SIG-M5 treated with dmso at 0.1 percent for 504 hours (cell line): ENCODE measurements at regions not wholly inside any gene's neighbourhood (a gene's known extent, or its start where the extent isn't known, plus 50 kb on each side); places are given as distances from the start of the nearest gene placed in this dataset.

Experiments used
- DNase-seq: peaks from one replicate; lab custom pipeline; 2025; ENCODE audit not compliant: unreplicated experiment; lab: John Stamatoyannopoulos, UW

DNA sequence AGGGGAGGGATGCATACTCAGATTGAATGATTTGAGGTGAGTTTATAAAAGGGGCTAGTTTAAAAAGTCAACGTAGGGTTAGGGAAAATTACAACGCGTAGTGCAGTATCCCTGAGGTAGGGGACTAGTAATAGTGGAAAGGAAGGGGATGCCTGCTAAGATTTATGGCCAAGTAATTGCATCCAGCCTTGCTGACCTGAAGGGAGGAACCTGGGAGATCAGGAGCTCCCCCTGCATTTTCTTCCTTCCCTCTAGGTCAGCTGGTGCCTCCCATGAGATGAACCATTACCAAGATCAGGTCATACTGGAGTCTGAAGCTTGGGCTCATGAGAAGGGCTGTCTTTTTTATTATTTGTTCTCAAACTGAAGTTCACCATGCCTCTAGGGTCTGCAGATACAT, 606.6 kb downstream of the TMEM114 start:
- no peak for DNase-seq

DNA sequence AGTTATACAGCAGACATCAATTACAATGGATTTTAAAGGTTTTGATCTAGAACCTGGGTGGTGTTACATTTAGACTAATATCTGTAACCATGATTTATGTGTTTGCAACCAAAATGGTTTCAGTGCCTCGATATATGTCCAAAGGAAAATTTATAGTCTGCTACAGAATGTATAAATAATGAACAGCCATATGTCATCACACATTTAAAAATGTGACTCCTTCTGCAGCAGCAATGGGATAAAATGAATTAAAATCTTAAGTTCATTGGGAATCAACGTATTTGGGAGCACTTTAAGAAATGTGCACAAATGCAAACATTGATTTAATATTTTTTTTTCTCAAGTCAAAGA, 610.2 kb downstream of the TMEM114 start:
- no peak for DNase-seq

DNA sequence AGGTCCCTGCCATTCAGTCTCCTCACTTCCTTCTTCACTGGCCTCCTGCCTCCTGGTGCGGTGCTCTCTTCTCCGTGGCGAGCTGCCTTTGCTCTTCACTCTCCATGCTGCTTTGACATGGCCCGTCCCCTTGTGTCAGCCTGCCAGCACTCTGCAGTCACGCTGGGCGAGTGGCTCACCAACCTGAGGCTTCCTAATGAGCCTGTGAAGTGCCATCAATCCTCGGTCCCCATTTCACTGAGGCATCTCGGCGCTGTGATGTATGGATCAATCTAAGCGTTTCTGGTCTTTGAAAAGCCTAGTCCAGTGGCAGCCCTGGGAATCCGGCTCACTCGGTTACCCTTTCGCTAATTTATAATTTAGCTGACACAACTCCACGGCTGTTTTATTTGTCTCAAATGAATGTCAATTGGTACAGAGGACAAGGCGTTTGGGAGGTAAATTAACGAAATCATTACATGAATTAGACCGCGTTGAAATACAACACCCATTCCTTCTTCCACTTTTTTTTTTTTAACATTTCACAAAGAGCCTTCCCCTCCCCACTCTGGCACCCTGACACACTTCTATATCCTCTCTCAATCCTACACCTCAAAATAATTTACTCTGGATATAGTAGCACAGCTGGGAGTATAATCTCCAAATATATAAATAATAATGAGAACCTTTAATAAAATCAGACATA, 610.7 kb downstream of the TMEM114 start:
- DNase-seq: no peak

DNA sequence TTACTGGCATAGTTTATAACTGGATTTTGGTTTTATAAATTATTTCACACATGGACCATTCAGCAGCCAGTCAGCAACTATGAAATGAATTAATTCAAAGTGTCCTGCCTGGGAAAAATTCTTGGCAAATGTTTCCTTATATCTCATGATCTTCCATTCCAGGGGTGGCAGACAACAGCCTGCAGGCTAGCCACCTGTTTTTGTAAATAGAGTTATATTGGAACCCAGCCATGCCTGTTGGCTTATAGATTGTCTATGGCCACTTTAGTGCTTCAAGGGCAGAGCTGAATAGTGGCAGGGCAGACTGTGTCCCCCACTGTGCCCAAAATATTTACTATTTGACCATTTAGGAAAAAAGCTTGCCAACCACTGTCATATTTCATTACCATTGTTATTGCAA, 613.7 kb downstream of the TMEM114 start:
- DNase-seq: no peak

DNA sequence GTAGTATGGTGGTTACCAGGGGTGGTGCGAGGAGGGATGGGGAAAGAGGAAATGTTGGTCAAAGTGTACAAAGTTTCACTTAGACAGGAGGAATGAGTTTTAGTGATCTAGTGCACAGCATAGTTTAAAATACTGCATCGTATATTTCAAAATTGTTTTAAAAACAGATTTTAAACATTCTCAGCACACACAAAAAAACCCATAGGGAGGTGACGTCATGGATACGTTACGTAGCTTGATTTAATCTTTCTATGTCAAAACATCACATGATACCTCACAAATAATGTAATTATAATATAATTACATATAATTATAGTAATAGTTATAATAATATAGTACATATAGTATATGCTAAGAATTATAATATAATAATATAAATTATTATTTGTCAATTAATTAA, 614.2 kb downstream of the TMEM114 start:
- DNase-seq: no peak

DNA sequence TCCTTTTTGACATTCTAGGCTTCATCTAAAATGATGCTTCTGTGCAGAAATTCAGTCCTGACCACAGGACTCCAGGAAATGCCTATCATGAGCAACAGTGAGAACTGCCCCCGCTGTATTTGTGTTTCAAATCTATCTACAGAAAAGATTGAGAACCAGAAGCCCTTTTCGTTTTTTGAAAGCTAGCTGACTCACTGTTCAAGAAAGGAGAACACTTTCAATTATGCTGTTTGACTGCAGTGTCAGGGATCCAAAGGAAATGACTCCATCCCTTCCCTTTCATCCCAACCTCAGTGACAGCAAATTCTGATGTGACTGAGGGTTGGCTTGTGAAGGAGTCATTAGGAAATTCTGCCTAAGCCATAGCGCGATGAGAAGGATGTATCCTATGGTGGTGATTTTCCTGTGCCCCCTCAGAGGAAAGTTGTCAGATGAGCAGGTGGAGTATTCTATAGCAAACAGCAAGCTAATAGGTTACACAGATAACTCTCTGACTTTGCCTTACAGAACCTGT, 622.3 kb downstream of the TMEM114 start:
- no peak for DNase-seq

DNA sequence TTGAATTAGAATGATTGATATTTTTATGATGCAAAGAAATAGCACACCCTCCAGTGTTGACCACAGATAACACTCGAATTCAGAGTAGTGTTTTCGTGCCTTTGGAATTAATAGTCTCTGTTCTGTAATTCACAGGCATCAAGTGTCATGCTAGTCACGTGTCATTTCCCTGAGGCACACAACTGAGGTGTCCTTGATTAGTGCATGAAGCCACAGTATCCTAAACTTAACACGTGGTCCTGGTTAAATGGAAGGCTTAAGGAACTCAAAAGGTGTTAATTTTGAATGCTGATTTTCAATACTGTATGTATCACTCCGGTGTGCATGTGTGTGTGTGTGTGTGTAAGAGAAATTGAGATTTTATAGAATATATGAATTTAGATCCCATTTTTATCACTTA, 625.6 kb downstream of the TMEM114 start:
- DNase-seq: no peak

DNA sequence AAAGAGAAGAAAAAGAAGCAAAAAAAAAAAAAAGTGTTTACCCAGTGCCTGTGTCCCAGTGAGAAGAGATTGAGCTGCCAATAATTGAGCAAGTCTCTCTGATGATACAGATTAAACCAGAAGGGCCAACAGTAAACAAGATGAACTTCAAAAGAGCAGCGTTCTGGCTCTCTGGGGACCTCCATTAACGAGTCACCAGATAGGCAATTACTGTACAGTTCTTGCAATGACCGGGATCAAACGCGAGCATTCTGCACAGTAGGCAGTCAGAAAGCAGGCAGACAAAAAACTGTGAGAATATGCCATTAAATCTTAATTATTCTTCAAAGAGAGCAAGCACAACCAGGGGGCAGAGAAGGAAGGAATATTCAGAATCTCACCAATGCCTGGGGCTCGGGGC, 626.1 kb downstream of the TMEM114 start:
- no peak for DNase-seq

DNA sequence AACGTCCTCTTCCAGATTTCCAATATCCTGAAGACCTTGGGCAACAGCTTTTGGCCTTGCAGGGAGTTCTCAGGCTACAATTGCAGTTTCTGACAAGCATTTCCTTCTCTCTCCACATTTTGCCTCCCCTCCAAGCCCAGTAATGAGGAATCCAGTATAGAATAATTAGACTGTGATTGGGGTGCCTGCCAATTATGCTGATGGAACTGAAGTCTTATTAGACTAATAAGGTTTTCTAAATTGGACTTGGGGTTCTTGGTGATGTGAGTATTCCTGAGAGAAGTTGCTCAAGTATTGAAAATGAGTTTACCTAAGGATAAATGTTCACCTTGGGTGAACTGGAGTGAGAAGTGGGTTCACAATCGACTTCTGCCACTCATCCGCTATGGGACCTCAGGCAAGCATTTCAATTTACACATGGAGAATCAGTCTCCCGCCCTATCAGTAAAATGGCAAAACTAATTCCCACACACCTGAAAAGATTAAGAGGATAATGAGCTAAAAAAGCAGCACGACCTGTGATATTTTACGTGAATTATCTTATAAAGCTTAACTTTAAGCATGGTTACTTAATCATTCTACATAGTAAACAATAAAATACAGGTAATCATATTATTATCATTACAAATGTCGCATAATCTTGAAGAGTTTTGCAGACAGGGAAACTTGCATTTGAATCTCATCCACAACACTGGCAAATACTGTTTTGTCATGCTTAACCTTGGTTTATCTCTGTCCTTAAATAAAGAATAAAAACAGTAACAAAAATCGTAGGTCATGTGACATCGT, 628.0 kb downstream of the TMEM114 start:
- no peak for DNase-seq

DNA sequence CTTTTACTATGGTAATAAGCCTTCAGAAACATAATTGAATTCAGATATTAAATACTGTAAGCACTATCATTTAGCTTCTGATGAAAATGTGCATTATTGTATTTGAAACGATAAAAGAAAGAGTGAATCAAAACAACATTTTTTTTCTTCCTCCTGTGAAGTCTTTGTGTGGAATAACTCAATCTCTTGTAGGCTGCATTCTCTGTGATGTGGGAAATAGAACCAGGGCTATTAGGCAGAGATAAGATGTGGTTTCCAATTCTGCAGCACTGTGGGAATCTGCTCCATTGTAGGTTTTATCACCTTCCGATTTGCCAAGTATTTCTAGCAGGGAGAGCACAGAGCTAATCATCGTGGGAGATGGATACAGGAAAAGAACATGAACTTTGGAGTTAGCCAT, 624.5 kb downstream of the RBFOX1 start:
- DNase-seq: no peak

DNA sequence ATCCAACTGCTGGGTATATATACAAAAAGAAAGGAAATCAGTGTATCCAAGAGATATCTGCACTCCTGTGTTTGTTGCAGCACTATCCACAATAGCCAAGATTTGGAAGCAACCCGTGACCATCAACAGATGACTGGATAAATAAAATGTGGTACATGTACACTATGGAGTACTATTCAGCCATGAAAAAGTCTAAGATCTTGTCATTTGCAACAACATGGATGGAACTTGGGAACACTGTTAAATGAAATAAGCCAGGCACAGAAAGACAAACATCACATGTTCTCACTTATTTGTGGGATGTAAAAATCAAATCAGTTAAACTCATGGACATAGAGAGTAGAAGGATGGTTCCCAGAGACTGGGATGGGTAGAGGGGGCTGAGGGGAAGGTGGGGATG, 620.7 kb downstream of the RBFOX1 start:
- no peak for DNase-seq

DNA sequence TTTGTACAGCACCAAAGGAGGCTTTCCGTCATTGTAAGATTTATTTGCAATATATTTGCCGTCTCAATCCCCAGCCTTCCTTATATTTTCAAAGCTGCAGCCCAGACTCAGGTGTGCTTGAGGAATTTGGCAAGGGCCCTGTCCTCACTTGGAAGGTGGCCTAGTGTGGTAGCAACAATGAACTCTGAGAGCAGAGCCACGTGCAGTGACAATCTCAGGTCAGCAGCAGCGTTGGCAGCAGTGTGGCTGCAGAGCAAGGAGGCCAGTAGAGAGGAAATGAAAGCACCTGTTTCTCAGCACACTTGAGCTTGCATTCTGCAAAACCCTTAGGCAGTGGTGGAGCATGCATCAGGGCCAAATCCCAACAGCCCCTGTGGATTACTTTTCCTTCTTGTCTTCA, 613.5 kb downstream of the RBFOX1 start:
- no peak for DNase-seq

DNA sequence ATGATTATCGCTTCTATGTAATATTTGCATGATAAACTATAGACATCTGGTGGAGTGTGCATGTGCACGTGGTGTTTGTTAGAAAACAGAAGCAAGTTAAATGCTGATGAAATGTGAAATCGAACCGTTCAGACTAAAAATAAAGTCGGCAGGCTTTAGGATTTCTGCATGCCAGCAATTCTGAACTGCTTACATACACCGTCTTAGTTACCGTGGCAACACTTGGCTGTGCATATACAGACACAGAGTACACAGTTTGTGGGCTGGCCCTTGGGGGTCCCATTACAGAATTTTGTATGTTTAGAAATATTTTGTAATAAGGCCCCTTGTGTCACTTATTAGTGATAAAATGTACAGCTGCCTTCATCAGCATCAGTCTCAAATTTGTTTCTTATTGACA, 605.5 kb downstream of the RBFOX1 start:
- DNase-seq: no peak

DNA sequence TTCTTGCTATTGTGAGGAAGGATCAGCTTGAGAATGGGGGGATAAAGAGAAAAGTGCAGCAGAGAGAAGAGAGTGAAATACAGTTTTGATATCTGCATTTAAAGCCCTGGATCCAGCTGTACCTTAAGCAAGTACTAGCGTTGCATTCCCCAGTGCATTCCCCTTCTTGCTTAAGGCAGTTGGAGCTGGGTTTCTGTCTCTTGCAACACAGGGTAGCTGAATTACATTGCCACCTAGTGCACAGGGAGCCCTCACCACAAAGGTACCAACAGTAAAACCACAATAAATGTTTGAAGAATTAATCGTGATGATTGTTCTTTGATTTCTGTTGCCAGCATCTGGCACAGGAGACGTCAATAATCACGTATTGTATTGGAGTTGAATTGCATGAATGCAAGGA, 588.7 kb downstream of the RBFOX1 start:
- DNase-seq: no peak

DNA sequence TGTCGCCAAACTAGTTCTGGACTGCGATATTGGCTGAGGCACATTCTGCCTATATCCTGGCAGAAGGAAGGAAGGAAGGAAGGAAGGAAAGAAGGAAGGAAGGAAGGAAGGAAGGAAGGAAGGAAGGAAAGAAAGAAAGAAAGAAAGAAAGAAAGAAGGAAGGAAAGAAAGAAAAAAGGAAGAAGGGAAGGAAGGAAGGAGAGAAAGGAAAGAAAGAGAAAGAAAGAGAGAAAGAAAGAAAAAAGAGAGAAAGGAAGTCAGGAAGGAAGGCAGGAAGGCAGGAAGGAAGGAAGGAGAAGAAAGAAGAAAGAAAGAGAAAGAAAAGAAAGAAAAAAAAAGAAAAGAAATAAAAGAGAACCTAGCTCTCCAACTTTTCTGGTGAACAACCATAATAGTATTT, 587.1 kb downstream of the RBFOX1 start:
- no peak for DNase-seq

DNA sequence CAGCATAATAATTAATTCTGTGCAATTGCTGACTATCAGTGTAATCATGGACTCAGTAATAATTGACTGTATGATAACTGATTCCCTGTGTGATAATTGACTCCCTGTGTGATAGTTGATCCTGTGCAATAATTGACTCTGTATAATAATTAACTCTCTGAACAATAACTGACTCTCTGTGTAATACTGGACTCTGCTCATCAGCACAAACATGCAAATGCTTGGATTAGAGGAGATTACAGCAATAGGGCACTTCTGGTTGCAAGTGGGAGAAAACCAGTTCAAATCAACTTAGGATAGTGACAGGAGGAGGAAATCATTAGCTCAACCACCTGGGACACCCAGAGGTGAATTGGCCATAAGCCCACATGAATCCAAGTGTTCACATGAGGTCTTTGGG, 582.1 kb downstream of the RBFOX1 start:
- no peak for DNase-seq

DNA sequence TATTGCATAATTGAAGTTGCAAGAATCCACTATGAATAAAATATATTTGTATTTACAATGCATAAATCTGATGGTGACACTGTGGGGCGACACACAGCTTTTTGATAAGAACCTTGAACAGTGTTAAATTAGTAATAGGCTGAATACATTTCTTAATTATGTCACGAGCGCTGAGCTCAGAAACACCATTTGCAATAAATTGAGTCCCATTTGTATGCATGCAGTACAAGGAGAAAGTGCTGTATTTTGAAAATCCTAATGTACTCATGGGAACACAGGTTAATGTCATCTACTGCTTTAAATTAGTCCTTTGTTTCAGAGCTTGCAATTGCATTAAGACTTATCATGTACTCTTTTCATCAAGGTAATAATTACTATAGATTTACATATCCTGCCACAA, 579.5 kb downstream of the RBFOX1 start:
- no peak for DNase-seq

DNA sequence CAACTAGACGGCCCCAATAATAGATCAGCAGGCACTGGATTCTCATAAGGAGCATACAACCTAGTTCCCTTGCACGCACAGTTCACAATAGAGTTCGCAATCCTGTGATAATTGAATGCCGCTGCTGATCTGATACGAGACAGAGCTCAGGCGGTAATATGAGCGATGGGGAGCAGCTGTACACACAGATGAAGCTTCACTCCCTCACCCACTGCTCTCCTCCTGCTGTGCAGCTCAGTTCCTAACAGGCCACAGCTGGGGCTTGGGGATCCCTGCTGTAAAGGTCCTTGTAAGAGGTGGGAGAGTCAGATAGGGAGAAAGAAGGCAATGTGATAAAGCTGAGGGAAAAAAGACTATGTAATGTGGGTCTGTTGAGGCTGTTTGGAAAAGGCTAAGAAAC, 577.5 kb downstream of the RBFOX1 start:
- DNase-seq: no peak

DNA sequence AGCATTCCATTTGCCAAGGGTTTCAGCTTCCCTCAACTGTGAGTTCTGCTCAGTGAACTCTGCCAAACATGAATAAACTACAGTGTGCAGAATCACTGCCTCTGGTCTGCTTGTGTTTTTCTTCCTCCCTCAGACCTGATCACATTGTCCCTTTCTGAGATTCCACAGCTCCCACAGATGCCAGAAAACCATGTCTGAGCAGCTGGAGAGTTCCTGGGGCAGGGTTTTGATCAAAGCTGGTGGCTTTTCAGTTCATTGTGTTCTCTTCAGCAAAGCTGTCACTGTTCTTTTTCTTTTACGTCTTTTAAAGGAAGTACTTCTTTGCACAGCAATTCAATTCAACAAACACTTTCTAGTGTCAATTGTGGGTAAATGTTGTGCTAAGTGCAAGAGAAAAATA, 555.8 kb downstream of the RBFOX1 start:
- DNase-seq: no peak

DNA sequence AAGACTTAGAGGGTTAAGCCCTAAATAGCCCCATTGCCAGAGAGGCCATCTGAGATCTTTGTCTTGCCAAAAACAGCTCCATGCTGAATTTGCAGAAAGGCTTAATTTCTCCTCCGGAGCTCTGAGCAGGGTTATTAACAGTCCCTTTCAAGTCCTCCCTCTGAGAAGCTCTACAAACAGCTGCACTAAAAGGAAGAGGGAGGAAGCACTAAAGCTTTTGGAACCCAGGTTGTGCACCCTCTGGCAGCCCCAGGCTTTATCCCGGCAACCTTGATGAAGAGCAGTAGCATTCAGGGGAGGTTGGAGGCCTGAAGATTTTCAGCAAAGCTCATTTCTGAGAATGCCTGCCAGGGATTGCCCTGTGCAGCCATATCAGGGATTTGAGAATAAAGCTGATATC, 554.7 kb downstream of the RBFOX1 start:
- DNase-seq: no peak

DNA sequence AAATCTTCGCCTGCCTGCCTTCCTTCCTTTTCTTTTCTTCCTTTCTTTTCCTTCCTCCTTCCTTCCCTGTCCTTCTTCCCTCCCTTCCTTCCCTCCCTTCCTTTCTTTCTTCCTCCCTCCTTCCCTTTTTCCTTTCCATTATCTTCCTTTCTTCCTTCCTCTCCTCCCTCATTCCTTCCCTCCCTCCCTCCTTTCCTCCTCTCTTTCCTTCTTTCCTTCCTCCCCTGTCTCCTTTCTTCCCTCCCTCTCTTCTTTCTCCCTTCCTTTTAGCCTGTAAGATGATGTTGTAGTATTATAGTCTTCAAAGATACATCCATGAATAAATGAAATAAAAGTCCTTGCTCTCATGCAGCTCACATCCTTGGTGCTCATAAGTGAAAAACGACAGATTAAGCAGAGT, 539.3 kb downstream of the RBFOX1 start:
- DNase-seq: no peak

DNA sequence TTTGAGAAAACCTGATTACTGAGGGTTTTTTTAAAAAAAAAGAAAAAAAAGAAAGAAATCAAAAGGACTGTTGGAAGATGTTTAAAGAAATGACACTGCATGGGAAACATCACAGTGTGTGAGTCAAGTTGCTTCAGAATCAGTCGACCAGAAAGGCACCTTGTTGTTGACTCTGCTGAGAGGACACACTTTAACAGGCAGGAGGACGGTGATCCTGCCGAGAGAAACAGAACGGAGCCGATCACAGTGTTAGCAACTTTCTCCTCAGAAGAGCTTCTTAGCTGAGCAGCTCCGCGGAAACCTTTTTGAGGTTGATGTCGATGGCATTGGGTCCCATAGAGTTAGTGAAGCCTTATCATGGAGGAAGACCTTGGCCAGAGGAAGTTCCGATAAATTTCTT, 538.7 kb downstream of the RBFOX1 start:
- no peak for DNase-seq

DNA sequence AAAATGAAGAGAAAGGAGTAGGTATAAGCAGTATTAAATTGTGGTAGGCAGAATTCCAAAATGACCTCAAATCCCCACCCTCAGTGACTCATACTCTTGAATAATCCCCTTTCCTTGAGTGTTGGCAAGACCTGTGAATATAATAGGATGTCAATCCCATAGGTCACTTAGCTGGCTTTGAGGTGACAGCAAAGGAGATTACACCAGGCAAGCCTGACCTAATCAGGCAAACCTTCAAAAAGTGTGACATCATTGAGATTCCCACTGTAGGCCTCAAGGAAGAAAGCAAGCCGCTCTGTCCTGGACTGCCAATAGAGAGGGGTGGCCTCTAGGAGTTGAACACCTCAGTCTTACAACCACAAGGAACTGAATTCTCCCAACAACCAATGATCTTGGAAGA, 535.2 kb downstream of the RBFOX1 start:
- no peak for DNase-seq
